Fibroblast of mammary gland (primary cell): ENCODE measurements at regions not wholly inside any gene's neighbourhood (a gene's known extent, or its start where the extent isn't known, plus 50 kb on each side); places are given as distances from the start of the nearest gene placed in this dataset.

Experiments used
- DNase-seq: peaks from one replicate; pipeline ENCODE4 v3.0.0-alpha.2; 2010; ENCODE audit warnings: low read depth
- H3K4me3 ChIP-seq: 2 replicates; pipeline ENCODE4 v1.5.1; 2011; ENCODE audit warnings: low read depth, mild to moderate bottlenecking, low read length, moderate library complexity; ENCODE audit not compliant: control insufficient read depth
- TF ChIP-seq, protein P1 (sequence below): conservative IDR thresholded peaks from 2 replicates; pipeline ENCODE4 v1.5.1; 2011; ENCODE audit warnings: low read depth, low read length, inconsistent platforms; ENCODE audit not compliant: control insufficient read depth, insufficient read depth

GRCh38 chr16:9334103-9334502 lies 242.7 kb downstream of the HAPSTR1 start:
- TF ChIP-seq, protein P1, sequence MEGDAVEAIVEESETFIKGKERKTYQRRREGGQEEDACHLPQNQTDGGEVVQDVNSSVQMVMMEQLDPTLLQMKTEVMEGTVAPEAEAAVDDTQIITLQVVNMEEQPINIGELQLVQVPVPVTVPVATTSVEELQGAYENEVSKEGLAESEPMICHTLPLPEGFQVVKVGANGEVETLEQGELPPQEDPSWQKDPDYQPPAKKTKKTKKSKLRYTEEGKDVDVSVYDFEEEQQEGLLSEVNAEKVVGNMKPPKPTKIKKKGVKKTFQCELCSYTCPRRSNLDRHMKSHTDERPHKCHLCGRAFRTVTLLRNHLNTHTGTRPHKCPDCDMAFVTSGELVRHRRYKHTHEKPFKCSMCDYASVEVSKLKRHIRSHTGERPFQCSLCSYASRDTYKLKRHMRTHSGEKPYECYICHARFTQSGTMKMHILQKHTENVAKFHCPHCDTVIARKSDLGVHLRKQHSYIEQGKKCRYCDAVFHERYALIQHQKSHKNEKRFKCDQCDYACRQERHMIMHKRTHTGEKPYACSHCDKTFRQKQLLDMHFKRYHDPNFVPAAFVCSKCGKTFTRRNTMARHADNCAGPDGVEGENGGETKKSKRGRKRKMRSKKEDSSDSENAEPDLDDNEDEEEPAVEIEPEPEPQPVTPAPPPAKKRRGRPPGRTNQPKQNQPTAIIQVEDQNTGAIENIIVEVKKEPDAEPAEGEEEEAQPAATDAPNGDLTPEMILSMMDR: no peak
- DNase-seq: no peak
- no peak overlapping the region for H3K4me3 ChIP-seq

- no peak overlapping the region for H3K4me3 ChIP-seq
- TF ChIP-seq, protein P1: no peak
- DNase-seq: no peak
These were observed 246.0 kb downstream of the HAPSTR1 start for GRCh38 chr16:9337308-9338032.

DNA sequence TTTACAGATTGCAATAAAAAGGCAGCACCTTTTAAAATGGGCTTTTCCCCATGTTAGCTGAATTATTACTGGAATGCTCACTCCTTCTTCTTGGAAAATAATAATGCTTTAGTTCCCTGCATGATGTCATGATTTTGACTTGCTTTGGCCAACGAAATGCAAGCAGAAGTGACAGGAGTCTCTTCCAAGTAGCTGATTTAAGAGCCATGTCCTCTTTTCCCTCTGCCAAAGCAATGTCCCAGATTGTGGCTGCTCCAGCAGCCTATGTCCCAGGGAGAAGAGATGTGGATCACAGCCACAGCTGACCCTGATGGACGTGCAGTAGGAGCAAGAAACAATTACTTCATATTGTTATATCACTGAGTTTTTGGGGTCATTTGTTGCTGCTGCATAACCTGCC lies 246.6 kb downstream of the HAPSTR1 start:
- no peak for DNase-seq

GRCh38 chr16:9338510-9338909 lies 247.1 kb downstream of the HAPSTR1 start:
- TF ChIP-seq, protein P1: no peak
- DNase-seq: no peak
- no peak overlapping the region for H3K4me3 ChIP-seq

More for the DNA sequence above, 246.6 kb downstream of the HAPSTR1 start:
- TF ChIP-seq, protein P1: no peak
- H3K4me3 ChIP-seq: no peak overlapping the region

- TF ChIP-seq, protein P1: no peak
- H3K4me3 ChIP-seq: no peak overlapping the region
- DNase-seq: no peak
These were observed 249.2 kb downstream of the HAPSTR1 start for GRCh38 chr16:9340526-9341256.

DNA sequence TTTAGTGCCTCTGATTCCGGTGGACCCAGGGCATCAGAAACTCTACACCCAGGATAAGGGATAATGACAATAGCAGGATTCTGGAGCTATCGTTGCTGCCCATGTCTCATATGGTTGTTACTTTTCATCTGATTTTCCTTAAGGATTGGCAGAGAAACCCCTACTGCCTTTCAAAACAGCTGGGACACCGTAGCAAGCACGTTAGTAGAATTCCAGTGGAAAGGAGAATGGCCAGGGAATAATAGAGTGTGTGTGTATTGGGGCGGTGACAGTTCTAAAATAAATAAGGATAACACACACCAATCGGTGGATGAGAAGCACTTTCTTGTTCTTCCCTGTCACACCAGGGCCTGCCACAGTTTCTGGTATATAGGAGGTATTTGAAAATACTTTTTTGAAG lies 251.8 kb downstream of the HAPSTR1 start:
- TF ChIP-seq, protein P1: no peak
- no peak overlapping the region for H3K4me3 ChIP-seq
- DNase-seq: no peak
